Tibial nerve (tissue), 4 donors: ENCODE measurements at regions not wholly inside any gene's neighbourhood (a gene's known extent, or its start where the extent isn't known, plus 50 kb on each side); places are given as distances from the start of the nearest gene placed in this dataset.

Experiments
- DNase-seq, 2 donors: peaks; one replicate each; pipeline ENCODE4 v3.0.0-alpha.2; 2019; ENCODE audit warnings: low spot score in 2 of 2
- H3K27ac ChIP-seq, 4 donors: fragments of 200-600 bp; sonication (generic) in 3 of 4; one replicate each; pipeline ENCODE4 v1.5.1; 2017 to 2019; ENCODE audit warnings: mild to moderate bottlenecking in 1 of 4
- H3K27me3 ChIP-seq, 2 donors: fragments of 200-600 bp; sonication (generic) in 1 of 2; one replicate each; pipeline versions ENCODE4 v1.5.1 to v1.6.0; 2017 to 2019
- H3K36me3 ChIP-seq, 3 donors: fragments of 200-600 bp; sonication (generic); one replicate each; pipeline ENCODE4 v1.5.1; 2018 to 2019
- H3K4me1 ChIP-seq, 4 donors: fragments of 200-600 bp; sonication (generic) in 3 of 4; one replicate each; pipeline ENCODE4 v1.5.1; 2017 to 2019
- H3K4me3 ChIP-seq, 4 donors: fragments of 200-600 bp; sonication (generic) in 3 of 4; one replicate each; pipeline ENCODE4 v1.5.1; 2017 to 2019; ENCODE audit warnings: mild to moderate bottlenecking in 1 of 4, moderate library complexity in 1 of 4
- H3K9me3 ChIP-seq, 4 donors: fragments of 200-600 bp; sonication (generic) in 3 of 4; one replicate each; pipeline ENCODE4 v1.5.1; 2017 to 2019
- CTCF ChIP-seq, 5 experiments: fragments of 200-600 bp in 3 of 5; fragments of 450-650 bp in 2 of 5; sonication (generic) in 3 of 5; IDR thresholded peaks; one replicate each; pipeline ENCODE4 v1.5.1; 2016 to 2019; ENCODE audit warnings: antibody characterized with exemption in 5 of 5, mild to moderate bottlenecking in 3 of 5, moderate library complexity in 2 of 5
- EP300 ChIP-seq, 2 donors: sonication (generic); formaldehyde crosslinking; IDR thresholded peaks; one replicate each; pipeline ENCODE4 v1.6.1; 2017; ENCODE audit warnings: antibody characterized with exemption in 2 of 2, mild to moderate bottlenecking in 1 of 2
- POLR2A ChIP-seq, 2 donors: fragments of 450-650 bp; IDR thresholded peaks; one replicate each; pipeline ENCODE4 v1.6.1; 2017; ENCODE audit warnings: antibody characterized with exemption in 2 of 2, mild to moderate bottlenecking in 2 of 2, moderate library complexity in 2 of 2
- WGBS, 2 donors: methylation state at CpG; one replicate each; pipeline ENCODE4 v1.1.5; 2018; 5-methylcytosine and 5-hydroxymethylcytosine counted together

DNA sequence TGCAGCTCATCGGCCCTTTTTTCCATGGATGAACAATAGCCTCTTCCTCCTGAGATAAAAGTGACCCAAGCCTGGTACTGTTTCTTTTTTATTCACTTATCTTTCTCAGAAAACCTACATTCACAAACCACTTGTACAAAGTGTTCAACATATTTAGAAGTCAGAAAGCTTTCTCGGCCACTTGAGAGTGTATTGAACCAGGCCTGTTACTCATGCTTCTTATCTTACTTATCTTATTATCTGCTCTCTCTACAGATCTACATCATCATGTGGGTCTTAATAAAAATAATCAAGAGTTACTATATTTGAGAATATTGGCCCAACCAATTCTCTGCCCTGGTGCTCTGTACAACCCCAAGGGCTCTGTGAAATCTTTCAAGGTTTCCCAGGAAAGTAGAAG is 242.1 kb downstream of the MREG start:
- H3K27me3 ChIP-seq, result no peaks in the 10 kb centered on the region
- H3K4me1 ChIP-seq, result peaks cover 0 to 18% (median 3%) of the 10 kb centered on the region in 4 donors
- WGBS, 2 donors, result 89 to 95% methylated on average over 2 of the region's 2 CpGs
- no peak overlapping the region for H3K4me3 ChIP-seq
- no peaks in the 10 kb centered on the region for H3K36me3 ChIP-seq
- H3K9me3 ChIP-seq, result peaks cover 0 to 6% (median 0%) of the 10 kb centered on the region in 4 donors
- DNase-seq, result no peak
- no peak for TF ChIP-seq CTCF (IDR thresholded peaks at IDR 0.05)
- TF ChIP-seq POLR2A (IDR thresholded peaks at IDR 0.05), result no peak
- no peak for TF ChIP-seq EP300 (IDR thresholded peaks at IDR 0.05)
- no peak overlapping the region for H3K27ac ChIP-seq

GRCh38 chr2:215770668-215771067 is 242.7 kb downstream of the MREG start:
- no peak overlapping the region for H3K4me3 ChIP-seq
- peaks cover 0 to 18% (median 3%) of the 10 kb centered on the region in 4 donors for H3K4me1 ChIP-seq
- no peak for DNase-seq
- peaks cover 0 to 6% (median 0%) of the 10 kb centered on the region in 4 donors for H3K9me3 ChIP-seq
- no peak overlapping the region for H3K27ac ChIP-seq
- no peaks in the 10 kb centered on the region for H3K36me3 ChIP-seq
- 92% methylated on average over 4 of the region's 4 CpGs for WGBS, 2 donors
- no peaks in the 10 kb centered on the region for H3K27me3 ChIP-seq
- TF ChIP-seq CTCF (IDR thresholded peaks at IDR 0.05) (no peak), POLR2A (IDR thresholded peaks at IDR 0.05) (no peak), EP300 (IDR thresholded peaks at IDR 0.05) (no peak)

DNA sequence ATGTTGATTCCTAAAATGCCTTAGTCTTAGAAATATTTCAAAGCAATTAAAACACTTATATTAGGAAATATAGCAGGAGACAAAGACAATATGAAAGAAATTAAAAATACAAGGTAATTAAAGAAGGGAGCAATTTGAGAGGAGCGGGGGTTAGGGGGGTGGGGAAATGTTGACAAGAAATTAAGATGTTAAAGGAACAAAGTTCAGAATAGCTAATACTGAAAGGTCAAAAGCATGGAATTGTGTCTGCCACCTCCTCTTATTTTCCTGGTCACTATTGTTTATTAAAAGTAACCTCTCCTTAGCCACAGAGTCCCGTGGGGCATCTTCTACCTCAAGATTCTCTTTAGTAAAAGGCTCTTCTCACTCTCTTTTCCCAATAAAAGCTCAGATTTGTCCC is 244.1 kb downstream of the MREG start:
- TF ChIP-seq CTCF (IDR thresholded peaks at IDR 0.05), result no peak
- no peak for TF ChIP-seq EP300 (IDR thresholded peaks at IDR 0.05)
- TF ChIP-seq POLR2A (IDR thresholded peaks at IDR 0.05), result no peak
- Histone ChIP-seq H3K36me3 (no peaks in the 10 kb centered on the region), H3K4me1 (peaks cover 0 to 18% (median 3%) of the 10 kb centered on the region in 4 donors), H3K4me3 (no peak overlapping the region), H3K9me3 (peaks cover 0 to 6% (median 0%) of the 10 kb centered on the region in 4 donors), H3K27ac (no peak overlapping the region), H3K27me3 (no peaks in the 10 kb centered on the region)
- 63 to 84% methylated on average over 2 of the region's 2 CpGs for WGBS, 2 donors
- no peak for DNase-seq

GRCh38 chr2:215767625-215768024 is 245.7 kb downstream of the MREG start:
- no peaks in the 10 kb centered on the region for H3K27me3 ChIP-seq
- H3K9me3 ChIP-seq, result peaks cover 0 to 6% (median 0%) of the 10 kb centered on the region in 4 donors
- peaks cover 0 to 6% (median 3%) of the 10 kb centered on the region in 4 donors for H3K4me1 ChIP-seq
- 93 to 94% methylated on average over 1 of the region's 1 CpG for WGBS, 2 donors
- H3K36me3 ChIP-seq, result no peaks in the 10 kb centered on the region
- no peak for TF ChIP-seq EP300 (IDR thresholded peaks at IDR 0.05)
- no peak for TF ChIP-seq POLR2A (IDR thresholded peaks at IDR 0.05)
- no peak for TF ChIP-seq CTCF (IDR thresholded peaks at IDR 0.05)
- DNase-seq, result no peak
- H3K4me3 ChIP-seq, result no peak overlapping the region
- H3K27ac ChIP-seq, result no peak overlapping the region

DNA sequence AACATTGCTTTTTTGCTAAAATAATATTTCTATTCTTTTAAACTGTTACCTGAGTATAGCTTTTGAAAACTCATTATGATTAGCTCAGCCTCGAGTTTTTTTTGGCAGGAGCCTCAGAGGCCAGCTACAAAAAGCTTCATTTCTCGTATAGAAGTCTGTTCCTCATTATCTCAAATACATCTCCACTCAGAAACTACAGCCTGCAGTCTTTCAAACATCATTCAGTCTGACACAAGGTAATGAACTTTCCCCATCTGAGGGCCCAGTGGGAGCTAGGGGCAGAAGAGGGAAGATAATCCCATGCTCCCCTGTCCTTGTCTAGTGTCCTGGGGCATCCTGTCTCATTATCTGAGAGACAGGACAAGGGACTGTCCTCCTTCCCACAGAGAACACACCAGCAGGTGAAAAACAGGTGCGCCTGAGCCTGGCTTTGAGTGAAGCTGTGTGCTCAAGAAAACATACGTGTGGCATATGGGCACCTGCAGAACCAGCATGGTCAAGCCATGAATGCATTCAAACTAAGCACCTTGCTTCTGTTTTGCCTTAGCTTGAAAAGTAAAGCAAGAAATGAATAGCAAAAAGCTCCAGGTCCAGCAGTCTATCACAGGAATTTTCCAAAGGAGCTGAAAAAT is 247.5 kb downstream of the MREG start:
- no peaks in the 10 kb centered on the region for H3K27me3 ChIP-seq
- no peak for DNase-seq
- H3K4me1 ChIP-seq, result no peaks in the 10 kb centered on the region
- no peak for TF ChIP-seq POLR2A (IDR thresholded peaks at IDR 0.05)
- no peak for TF ChIP-seq CTCF (IDR thresholded peaks at IDR 0.05)
- TF ChIP-seq EP300 (IDR thresholded peaks at IDR 0.05), result no peak
- H3K27ac ChIP-seq, result no peak overlapping the region
- WGBS, 2 donors, result 72 to 74% methylated on average over 4 of the region's 4 CpGs
- no peak overlapping the region for H3K4me3 ChIP-seq
- H3K9me3 ChIP-seq, result peaks cover 0 to 6% (median 0%) of the 10 kb centered on the region in 4 donors
- no peaks in the 10 kb centered on the region for H3K36me3 ChIP-seq
